H9 (cell line): ENCODE measurements at regions not wholly inside any gene's neighbourhood (a gene's known extent, or its start where the extent isn't known, plus 50 kb on each side); places are given as distances from the start of the nearest gene placed in this dataset.

ENCODE experiments used
- DNase-seq: peaks from one replicate; pipeline ENCODE4 v3.0.0-alpha.2; 2017
- H2AFZ ChIP-seq: one replicate; pipeline ENCODE4 v1.6.1; 2013; ENCODE audit warnings: mild to moderate bottlenecking, low read length, control low read depth, moderate library complexity
- H2AK5ac ChIP-seq: 2 replicates; pipeline ENCODE4 v1.6.1; 2013; ENCODE audit warnings: low read length, control low read depth, mixed read lengths; ENCODE audit not compliant: insufficient read length
- H2BK120ac ChIP-seq: one replicate; pipeline ENCODE4 v1.6.1; 2013; ENCODE audit warnings: low read depth, mild to moderate bottlenecking, low read length, control low read depth, inconsistent platforms; ENCODE audit not compliant: poor library complexity, severe bottlenecking
- H2BK12ac ChIP-seq: 2 replicates; pipeline ENCODE4 v1.6.1; 2013; ENCODE audit warnings: low read length, control low read depth, mixed read lengths, low read depth; ENCODE audit not compliant: insufficient read length
- H2BK15ac ChIP-seq: 2 replicates; pipeline ENCODE4 v1.6.1; 2013; ENCODE audit warnings: low read depth, low read length, control low read depth
- H2BK20ac ChIP-seq: one replicate; pipeline ENCODE4 v1.6.1; 2013; ENCODE audit warnings: low read depth, mild to moderate bottlenecking, low read length, control low read depth, inconsistent platforms; ENCODE audit not compliant: poor library complexity, severe bottlenecking
- H2BK5ac ChIP-seq: 2 replicates; pipeline ENCODE4 v1.6.1; 2013; ENCODE audit warnings: low read length, control low read depth, mixed read lengths; ENCODE audit not compliant: insufficient read length
- H3K14ac ChIP-seq: 2 replicates; pipeline ENCODE4 v1.6.1; 2013; ENCODE audit warnings: low read length, control low read depth; ENCODE audit not compliant: insufficient read depth
- H3K18ac ChIP-seq: 2 replicates; pipeline ENCODE4 v1.6.1; 2013; ENCODE audit warnings: low read depth, mild to moderate bottlenecking, mixed read lengths, low read length, control low read depth; ENCODE audit not compliant: insufficient read length
- H3K23ac ChIP-seq: 2 replicates; pipeline ENCODE4 v1.6.1; 2013; ENCODE audit warnings: low read length, control low read depth, mixed read lengths, low read depth; ENCODE audit not compliant: insufficient read length
- H3K23me2 ChIP-seq: 2 replicates; pipeline ENCODE4 v1.6.1; 2013; ENCODE audit warnings: low read depth, mild to moderate bottlenecking, mixed read lengths, low read length, control low read depth; ENCODE audit not compliant: insufficient read length, poor library complexity, severe bottlenecking
- H3K27ac ChIP-seq: 2 replicates; pipeline ENCODE4 v1.5.1; 2013; ENCODE audit warnings: low read length, control low read depth, mixed read lengths, low read depth; ENCODE audit not compliant: insufficient read length
- H3K27me3 ChIP-seq: 2 replicates; pipeline ENCODE4 v1.6.1; 2013; ENCODE audit warnings: low read length, control low read depth, inconsistent platforms; ENCODE audit not compliant: insufficient read depth
- H3K4ac ChIP-seq: 2 replicates; pipeline ENCODE4 v1.6.1; 2013; ENCODE audit warnings: low read depth, mild to moderate bottlenecking, control low read depth, inconsistent platforms, low read length, moderate library complexity
- H3K4me1 ChIP-seq: 2 replicates; pipeline ENCODE4 v1.6.1; 2013; ENCODE audit warnings: low read length, control low read depth, inconsistent platforms; ENCODE audit not compliant: insufficient read depth
- H3K4me2 ChIP-seq: 2 replicates; pipeline ENCODE4 v1.6.1; 2013; ENCODE audit warnings: low read length, control low read depth, mixed read lengths; ENCODE audit not compliant: insufficient read length, insufficient read depth
- H3K56ac ChIP-seq: 2 replicates; pipeline ENCODE4 v1.6.1; 2013; ENCODE audit warnings: low read depth, mild to moderate bottlenecking, mixed read lengths, low read length, control low read depth; ENCODE audit not compliant: insufficient read length
- H3K79me1 ChIP-seq: 2 replicates; pipeline ENCODE4 v1.6.1; 2013; ENCODE audit warnings: low read depth, mild to moderate bottlenecking, moderate library complexity, low read length, control low read depth, inconsistent platforms; ENCODE audit not compliant: insufficient read depth, poor library complexity, severe bottlenecking
- H3K79me2 ChIP-seq: 2 replicates; pipeline ENCODE4 v1.6.1; 2013; ENCODE audit warnings: low read length, control low read depth, inconsistent platforms; ENCODE audit not compliant: insufficient read depth
- H3K9ac ChIP-seq: 2 replicates; pipeline ENCODE4 v1.6.1; 2013; ENCODE audit warnings: low read length, control low read depth, mixed read lengths; ENCODE audit not compliant: insufficient read length; ENCODE audit errors: extremely low read depth
- H3K9me3 ChIP-seq: one replicate; pipeline ENCODE4 v1.6.1; 2013; ENCODE audit warnings: low read depth, low read length, inconsistent platforms; ENCODE audit not compliant: control insufficient read depth
- H3T11ph ChIP-seq: one replicate; pipeline ENCODE4 v1.6.1; 2013; ENCODE audit warnings: mild to moderate bottlenecking, low read length, control low read depth, inconsistent platforms
- H4K20me1 ChIP-seq: one replicate; pipeline ENCODE4 v1.6.1; 2013; ENCODE audit not compliant: control insufficient read depth, insufficient read length, insufficient read depth
- H4K5ac ChIP-seq: 2 replicates; pipeline ENCODE4 v1.6.1; 2013; ENCODE audit warnings: low read depth, mild to moderate bottlenecking, mixed read lengths, low read length, control low read depth; ENCODE audit not compliant: insufficient read length
- H4K8ac ChIP-seq: replicated peaks from 2 replicates; pipeline ENCODE4 v1.6.1; 2013; ENCODE audit warnings: low read length, control low read depth, mixed read lengths, low read depth; ENCODE audit not compliant: insufficient read length
- H4K91ac ChIP-seq: 2 replicates; pipeline ENCODE4 v1.6.1; 2013; ENCODE audit warnings: low read depth, mild to moderate bottlenecking, moderate library complexity, mixed read lengths, low read length, control low read depth; ENCODE audit not compliant: insufficient read length
- H3K27ac Mint-ChIP-seq, 3 experiments: 2 replicates in 2 of 3; 3 replicates in 1 of 3; pipeline ENCODE4 v1.8.0; 2020 to 2021; ENCODE audit warnings: mixed read lengths in 3 of 3, mild to moderate bottlenecking in 1 of 3, moderate library complexity in 1 of 3
- H3K27me3 Mint-ChIP-seq: 2 replicates; pipeline ENCODE4 v1.8.0; 2021; ENCODE audit warnings: low read depth, mild to moderate bottlenecking, moderate library complexity, mixed read lengths
- H3K36me3 Mint-ChIP-seq, 3 experiments: 2 replicates in 2 of 3; 3 replicates in 1 of 3; pipeline ENCODE4 v1.8.0; 2020 to 2021; ENCODE audit warnings: low read depth in 3 of 3, mixed read lengths in 3 of 3; ENCODE audit not compliant: insufficient read depth in 1 of 3
- H3K4me1 Mint-ChIP-seq, 2 experiments: 2 replicates each; pipeline ENCODE4 v1.8.0; 2020; ENCODE audit warnings: mixed read lengths in 2 of 2
- H3K4me3 Mint-ChIP-seq, 2 experiments: 2 replicates in 1 of 2; 3 replicates in 1 of 2; pipeline ENCODE4 v1.8.0; 2020 to 2021; ENCODE audit warnings: mild to moderate bottlenecking in 2 of 2, mixed read lengths in 2 of 2, moderate library complexity in 1 of 2
- H3K9me3 Mint-ChIP-seq, 2 experiments: 2 replicates in 1 of 2; 3 replicates in 1 of 2; pipeline ENCODE4 v1.8.0; 2020; ENCODE audit warnings: mild to moderate bottlenecking in 2 of 2, mixed read lengths in 2 of 2, moderate library complexity in 1 of 2
- CTCF ChIP-seq: fragments of 200-600 bp; sonication (generic); conservative IDR thresholded peaks from 3 replicates; pipeline ENCODE4 v1.8.0; 2021; ENCODE audit warnings: antibody characterized with exemption, mild to moderate bottlenecking
- WGBS: extraction: QIAGEN DNeasy Blood & Tissue Kit; methylation state at CpG from one replicate; pipeline ENCODE4 v1.1.7; 2013; ENCODE audit warnings: missing lambda C conversion rate, low lambda C conversion rate, mixed read lengths; ENCODE audit not compliant: insufficient read length; ENCODE audit errors: extremely low coverage; 5-methylcytosine and 5-hydroxymethylcytosine counted together

- H3T11ph ChIP-seq = no peak overlapping the region
- no peak overlapping the region for H3K14ac ChIP-seq
- Mint-ChIP-seq H3K9me3 (no peaks in the 10 kb centered on the region), H3K36me3 (no peaks in the 10 kb centered on the region), H3K27ac (no peak overlapping the region), H3K4me3 (no peak overlapping the region), H3K27me3 (no peaks in the 10 kb centered on the region), H3K4me1 (peaks cover 15 to 17% of the 10 kb centered on the region in 2 experiments)
- no peak overlapping the region for H2AK5ac ChIP-seq
- no peaks in the 10 kb centered on the region for H3K9me3 ChIP-seq
- no peaks in the 10 kb centered on the region for H3K79me2 ChIP-seq
- no peak overlapping the region for H3K4ac ChIP-seq
- no peak overlapping the region for H3K4me2 ChIP-seq
- no peak overlapping the region for H3K27ac ChIP-seq
- no CpG with 5 or more reads among the region's 7 CpGs for WGBS
- H2AFZ ChIP-seq = no peak overlapping the region
- H4K5ac ChIP-seq = no peak overlapping the region
- H3K56ac ChIP-seq = no peak overlapping the region
- H3K23ac ChIP-seq = no peak overlapping the region
- no peaks in the 10 kb centered on the region for H3K79me1 ChIP-seq
- no peak for TF ChIP-seq CTCF
- no peak overlapping the region for H2BK5ac ChIP-seq
- no peak overlapping the region for H2BK15ac ChIP-seq
- no peak overlapping the region for H2BK12ac ChIP-seq
- no peak overlapping the region for H4K8ac ChIP-seq
- H2BK20ac ChIP-seq = no peak overlapping the region
- no peak overlapping the region for H3K18ac ChIP-seq
- H4K20me1 ChIP-seq = no peaks in the 10 kb centered on the region
- no peak overlapping the region for H2BK120ac ChIP-seq
- no peak overlapping the region for H4K91ac ChIP-seq
- no peak for DNase-seq
- H3K27me3 ChIP-seq = no peaks in the 10 kb centered on the region
- H3K4me1 ChIP-seq = no peaks in the 10 kb centered on the region
- H3K23me2 ChIP-seq = no peaks in the 10 kb centered on the region
- H3K9ac ChIP-seq = no peak overlapping the region
These were observed 353.6 kb downstream of the CRPPA start for GRCh38 chr7:16067711-16068110.
